ENCODE measurements at regions not wholly inside any gene's neighbourhood (a gene's known extent, or its start where the extent isn't known, plus 50 kb on each side); places are given as distances from the start of the nearest gene placed in this dataset.

- TF ChIP-seq REST (IDR thresholded peaks at IDR 0.05), result no peak
- TF ChIP-seq HNF4G (IDR thresholded peaks at IDR 0.05), result no peak
- no peak for TF ChIP-seq TAF1 (conservative IDR thresholded peaks at IDR 0.05)
- no peak for TF ChIP-seq CTCF (IDR thresholded peaks at IDR 0.05; ENCODE audit: low read depth, low read length, missing input control)
- no peak for TF ChIP-seq FOXA1 (IDR thresholded peaks at IDR 0.05)
- no peak for TF ChIP-seq JUND (IDR thresholded peaks at IDR 0.05)
- TF ChIP-seq MAX (IDR thresholded peaks at IDR 0.05), result no peak
- TF ChIP-seq GABPA (IDR thresholded peaks at IDR 0.05 in 1 of 2, conservative IDR thresholded peaks at IDR 0.05 in 1 of 2), result no peak
- TF ChIP-seq ZBTB33 (IDR thresholded peaks at IDR 0.05), result no peak
These were observed 234.8 kb upstream of the ATP2B1 start for GRCh38 chr12:89943463-89943862.
